AG04450 (cell line): ENCODE measurements at regions not wholly inside any gene's neighbourhood (a gene's known extent, or its start where the extent isn't known, plus 50 kb on each side); places are given as distances from the start of the nearest gene placed in this dataset.
"Not testable (repeated sequence)": the region's sequence is repeated elsewhere in the genome, so short reads cannot be mapped to it uniquely, and the experiment has no call there.

Experiments
- CTCF ChIA-PET: fragments of 300-600, 350-600 bp; formaldehyde crosslinking; extraction: SDS; loops from one replicate; lab custom pipeline; 2022; ENCODE audit warnings: antibody characterized with exemption, inconsistent platforms; lab: Charles Lee
- POLR2A ChIA-PET: fragments of 350-600 bp; formaldehyde crosslinking; extraction: SDS; loops from one replicate; lab custom pipeline; 2021; ENCODE audit warnings: antibody characterized with exemption, inconsistent platforms; lab: Yijun Ruan, JAX
- DNase-seq: peaks from one replicate; pipeline ENCODE4 v3.0.0-alpha.2; 2011; ENCODE audit warnings: low read depth, low spot score
- H3K27ac ChIP-seq: one replicate; pipeline ENCODE4 v1.5.1; 2012; ENCODE audit warnings: low read depth, low read length, control low read depth
- H3K27me3 ChIP-seq: one replicate; pipeline ENCODE4 v1.6.0; 2012; ENCODE audit warnings: low read length; ENCODE audit not compliant: control insufficient read depth, insufficient read depth
- H3K4me3 ChIP-seq: 2 replicates; pipeline ENCODE4 v1.5.1; 2011; ENCODE audit warnings: mild to moderate bottlenecking, low read depth, low read length, control low read depth
- H3K9me3 ChIP-seq: 2 replicates; pipeline ENCODE4 v1.5.1; 2012; ENCODE audit warnings: low read length; ENCODE audit not compliant: control insufficient read depth, insufficient read depth
- CTCF ChIP-seq: IDR thresholded peaks from 2 replicates; pipeline ENCODE4 v1.5.1; 2011; ENCODE audit warnings: low read depth, low read length, control low read depth, inconsistent platforms

- Histone ChIP-seq H3K4me3 (no peak overlapping the region), H3K27me3 (peaks cover 3% of the 10 kb centered on the region), H3K9me3 (no peaks in the 10 kb centered on the region), H3K27ac (no peak overlapping the region)
- ChIA-PET CTCF (no interaction called here), POLR2A (no interaction called here)
- TF ChIP-seq CTCF, result no peak
- DNase-seq, result no peak
These were observed 207.9 kb downstream of the RRAGC start for GRCh38 chr1:38651669-38652068.

DNA sequence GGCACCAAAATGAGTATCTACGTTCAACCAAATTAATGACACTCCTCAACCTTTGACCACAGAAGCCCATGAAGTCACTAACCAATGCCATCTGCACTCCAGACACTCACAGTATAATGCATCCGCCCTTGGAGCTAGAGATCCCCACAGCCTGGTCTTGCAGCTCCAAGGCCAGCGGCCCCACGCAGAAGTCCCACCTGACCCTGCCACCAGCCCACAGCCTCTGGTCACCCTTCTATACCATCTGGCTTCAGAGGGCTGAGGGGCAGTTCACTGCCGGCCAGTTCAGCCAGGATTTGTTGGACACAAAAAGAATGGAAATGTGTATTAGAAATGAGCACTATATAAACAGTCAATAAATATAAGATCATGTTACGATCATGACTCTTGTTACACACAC, 211.2 kb downstream of the RRAGC start:
- ChIA-PET CTCF (no interaction called here), POLR2A (no interaction called here)
- no peak for DNase-seq
- H3K27me3 ChIP-seq, result no peaks in the 10 kb centered on the region
- H3K9me3 ChIP-seq, result no peaks in the 10 kb centered on the region
- H3K27ac ChIP-seq, result no peak overlapping the region
- TF ChIP-seq CTCF, result no peak
- no peak overlapping the region for H3K4me3 ChIP-seq

DNA sequence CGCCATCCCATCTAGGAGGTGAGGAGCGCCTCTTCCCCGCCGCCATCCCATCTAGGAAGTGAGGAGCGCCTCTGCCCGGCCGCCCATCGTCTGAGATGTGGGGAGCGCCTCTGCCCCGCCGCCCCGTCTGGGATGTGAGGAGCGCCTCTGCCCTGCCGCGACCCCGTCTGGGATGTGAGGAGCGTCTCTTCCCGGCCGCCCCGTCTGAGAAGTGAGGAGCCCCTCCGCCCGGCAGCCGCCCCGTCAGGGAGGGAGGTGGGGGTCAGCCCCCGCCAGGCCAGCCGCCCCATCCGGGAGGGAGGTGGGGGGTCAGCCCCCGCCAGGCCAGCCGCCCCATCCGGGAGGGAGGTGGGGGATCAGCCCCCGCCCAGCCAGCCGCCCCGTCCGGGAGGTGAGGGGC, 212.2 kb downstream of the RRAGC start:
- H3K27ac ChIP-seq, H3K9me3 ChIP-seq, DNase-seq, H3K27me3 ChIP-seq, H3K4me3 ChIP-seq, POLR2A ChIA-PET, CTCF ChIA-PET: not testable (repeated sequence)

- TF ChIP-seq CTCF, result no peak
- no peak for DNase-seq
- no peaks in the 10 kb centered on the region for H3K27me3 ChIP-seq
- no peaks in the 10 kb centered on the region for H3K9me3 ChIP-seq
- H3K27ac ChIP-seq, result no peak overlapping the region
- CTCF ChIA-PET, result no interaction called here
- H3K4me3 ChIP-seq, result no peak overlapping the region
- POLR2A ChIA-PET, result no interaction called here
These were observed 215.5 kb downstream of the RRAGC start for GRCh38 chr1:38644092-38644491.

- ChIA-PET CTCF (no interaction called here), POLR2A (no interaction called here)
- no peak overlapping the region for H3K27ac ChIP-seq
- DNase-seq, result no peak
- H3K4me3 ChIP-seq, result no peak overlapping the region
- H3K9me3 ChIP-seq, result no peaks in the 10 kb centered on the region
- H3K27me3 ChIP-seq, result no peaks in the 10 kb centered on the region
- no peak for TF ChIP-seq CTCF
These were observed 217.9 kb downstream of the RRAGC start for GRCh38 chr1:38641661-38642060.

- DNase-seq, result no peak
- CTCF ChIA-PET, result no interaction called here
- no peak overlapping the region for H3K4me3 ChIP-seq
- H3K27me3 ChIP-seq, result no peaks in the 10 kb centered on the region
- no peak for TF ChIP-seq CTCF
- H3K9me3 ChIP-seq, result no peaks in the 10 kb centered on the region
- POLR2A ChIA-PET, result no interaction called here
- H3K27ac ChIP-seq, result no peak overlapping the region
These were observed 219.2 kb downstream of the RRAGC start for GRCh38 chr1:38640371-38640770.
